GM10266 (cell line): ENCODE measurements at regions not wholly inside any gene's neighbourhood (a gene's known extent, or its start where the extent isn't known, plus 50 kb on each side); places are given as distances from the start of the nearest gene placed in this dataset.

ENCODE experiments used
- DNase-seq: peaks from one replicate; pipeline ENCODE4 v3.0.0; 2012; ENCODE audit errors: extremely low spot score
- CTCF ChIP-seq: IDR thresholded peaks from 2 replicates; pipeline ENCODE4 v1.5.1; 2012; ENCODE audit warnings: mild to moderate bottlenecking, low read depth; ENCODE audit not compliant: control insufficient read depth, insufficient read depth; ENCODE audit errors: missing control alignments

DNA sequence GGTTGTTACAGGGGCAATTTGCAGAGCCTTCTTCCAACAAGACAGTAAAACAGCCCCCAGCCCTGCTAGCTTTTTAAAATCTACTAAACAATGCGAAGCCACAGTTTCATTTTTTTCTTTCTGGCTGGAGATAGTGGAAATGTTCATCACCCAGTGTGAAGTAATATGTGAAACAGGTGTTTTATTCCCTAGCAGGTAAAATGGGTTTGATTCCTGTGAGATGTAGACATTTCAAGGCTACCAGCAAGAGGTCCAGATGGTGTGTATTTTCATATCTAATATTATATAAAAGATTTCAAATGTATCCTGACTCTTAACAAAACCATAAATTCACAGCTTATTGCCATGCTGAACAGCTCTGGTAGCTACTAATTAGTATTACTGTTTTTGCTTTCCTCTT, 160.3 kb downstream of the SATB1 start:
- no peak for TF ChIP-seq CTCF
- DNase-seq = no peak

GRCh38 chr3:18264361-18264760, 160.8 kb downstream of the SATB1 start:
- no peak for DNase-seq
- TF ChIP-seq CTCF = no peak

- TF ChIP-seq CTCF = no peak
- no peak for DNase-seq
Measured at GRCh38 chr3:18258492-18258891, 166.6 kb downstream of the SATB1 start.

GRCh38 chr3:18252578-18252977, 172.6 kb downstream of the SATB1 start:
- TF ChIP-seq CTCF = no peak
- no peak for DNase-seq

- DNase-seq = no peak
- no peak for TF ChIP-seq CTCF
Measured at GRCh38 chr3:18250991-18251390, 174.1 kb downstream of the SATB1 start.

- no peak for DNase-seq
- no peak for TF ChIP-seq CTCF
Measured at GRCh38 chr3:18249126-18249525, 176.0 kb downstream of the SATB1 start.

DNA sequence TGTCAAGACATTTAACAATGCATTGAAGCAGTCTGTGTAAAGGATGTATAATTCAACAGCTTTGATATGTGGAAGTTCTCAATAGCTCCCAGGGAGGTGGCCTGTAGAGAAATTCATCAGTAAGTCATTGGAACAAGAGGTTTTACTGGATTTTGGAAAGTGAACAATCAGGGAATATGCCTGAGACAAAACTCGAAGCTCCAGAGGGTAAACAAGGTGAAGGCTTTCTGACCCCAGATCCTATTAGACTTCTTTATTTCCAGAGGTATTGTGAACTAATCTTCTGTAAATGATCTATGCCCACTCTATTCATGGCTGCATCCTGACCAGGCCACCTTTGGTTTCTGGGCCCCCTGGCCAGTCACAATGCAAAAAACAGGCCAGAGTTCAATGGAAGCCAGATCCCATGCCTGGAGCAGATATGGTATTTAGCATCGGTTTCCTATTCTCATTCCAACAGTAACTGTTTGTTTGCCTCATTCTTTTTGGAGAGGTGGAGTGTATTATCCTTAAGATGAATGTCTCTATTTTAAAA, 177.3 kb downstream of the SATB1 start:
- DNase-seq = no peak
- TF ChIP-seq CTCF = no peak
